KBM-7 (cell line): ENCODE measurements at regions not wholly inside any gene's neighbourhood (a gene's known extent, or its start where the extent isn't known, plus 50 kb on each side); places are given as distances from the start of the nearest gene placed in this dataset.
"Not testable (repeated sequence)": the region's sequence is repeated elsewhere in the genome, so short reads cannot be mapped to it uniquely, and the experiment has no call there.

Source experiments
- DNase-seq: peaks from one replicate; pipeline ENCODE4 v3.0.0-alpha.2; 2015
- in situ Hi-C: fragments of 300-500 bp; cut with MboI; formaldehyde crosslinking; loops from 2 replicates; pipeline ENCODE4 v1.14.3; 2020; ENCODE audit warnings: low sequenced_read_pairs, low pct_unique_long_range_greater_than_20kb, mixed read lengths

- DNase-seq, result peak; percentile 75
- in situ Hi-C loops, result loop anchor here (10.0 kb wide), 1 partner anchor 281 kb away; the partner anchor contains the start of gene ITGA8
Measured at GRCh38 chr10:15433850-15434537, 62.9 kb upstream of the FAM171A1 start.

- in situ Hi-C loops, result loop anchor here (10.0 kb wide), 1 partner anchor 283 kb away; the partner anchor contains the start of gene ITGA8
- DNase-seq, result no peak
Measured at GRCh38 chr10:15432266-15432665, 61.2 kb upstream of the FAM171A1 start.

- no peak for DNase-seq
- in situ Hi-C loops, result loop anchor here (10.0 kb wide), 1 partner anchor 284 kb away; the partner anchor contains the start of gene ITGA8
Measured at GRCh38 chr10:15430969-15431771, 60.1 kb upstream of the FAM171A1 start.

GRCh38 chr10:15428681-15429080, 57.6 kb upstream of the FAM171A1 start:
- in situ Hi-C loops, result no loop called here

GRCh38 chr10:15427843-15428414, 56.8 kb upstream of the FAM171A1 start:
- DNase-seq, result peak; percentile 52
- in situ Hi-C loops, result no loop called here

More at GRCh38 chr10:15428681-15429080, 57.6 kb upstream of the FAM171A1 start:
- DNase-seq, result no peak

GRCh38 chr10:15426558-15426957, 55.5 kb upstream of the FAM171A1 start:
- peak; percentile 44 for DNase-seq
- in situ Hi-C loops, result no loop called here

- DNase-seq, result no peak
- in situ Hi-C loops, result no loop called here
Measured at GRCh38 chr10:15426115-15426514, 55.0 kb upstream of the FAM171A1 start.

- in situ Hi-C loops, DNase-seq: not testable (repeated sequence)
Measured at GRCh38 chr10:15421875-15422274, 50.8 kb upstream of the FAM171A1 start.
